T-cell (primary cell): ENCODE measurements at regions not wholly inside any gene's neighbourhood (a gene's known extent, or its start where the extent isn't known, plus 50 kb on each side); places are given as distances from the start of the nearest gene placed in this dataset.

ENCODE experiments used
- ATAC-seq, 4 experiments: fragments of 200-7000 bp in 3 of 4; fragments of 150-1000 bp in 1 of 4; cut with Tn5 transposase; replicated peaks in 1 of 4; 1 replicate in 3 of 4; 2 replicates in 1 of 4; pipeline ENCODE4 v1.10.0; 2021; ENCODE audit warnings: moderate library complexity in 3 of 4, mild to moderate bottlenecking in 2 of 4, moderate number of reproducible peaks in 1 of 4
- CTCF ChIA-PET, 2 donors: fragments of 300-600 bp; sonication (Branson Sonifier 250); formaldehyde crosslinking; loops; one replicate each; lab custom pipeline; 2022; ENCODE audit warnings: antibody characterized with exemption in 2 of 2; lab: Charles Lee
- POLR2A ChIA-PET, 2 donors: fragments of 300-600 bp; sonication (Branson Sonifier 250); formaldehyde crosslinking; loops; one replicate each; lab custom pipeline; 2022; ENCODE audit warnings: antibody characterized with exemption in 2 of 2; lab: Charles Lee
- DNase-seq, 35 experiments: peaks; one replicate each; pipeline versions ENCODE4 v3.0.0 to v3.0.0-alpha.2; 2013 to 2023
- H3K27ac ChIP-seq: one replicate; pipeline ENCODE4 v1.5.1; 2013; ENCODE audit warnings: low read length
- H3K27me3 ChIP-seq, 2 experiments: replicated peaks in 1 of 2; 1 replicate in 1 of 2; 2 replicates in 1 of 2; pipeline versions ENCODE4 v1.6.1 to v1.7.0; 2013; ENCODE audit warnings: low read length in 1 of 2, mixed read lengths in 1 of 2; ENCODE audit not compliant: control insufficient read depth in 2 of 2, insufficient read depth in 2 of 2; ENCODE audit errors: extremely low read depth in 1 of 2
- H3K36me3 ChIP-seq, 2 donors: 1 replicate in 1 of 2; 2 replicates in 1 of 2; pipeline versions ENCODE4 v1.6.1 to v1.7.0; 2013; ENCODE audit warnings: low read length in 1 of 2; ENCODE audit not compliant: control insufficient read depth in 2 of 2, insufficient read depth in 1 of 2; ENCODE audit errors: extremely low read depth in 1 of 2
- H3K4me1 ChIP-seq, 2 experiments: 1 replicate in 1 of 2; 2 replicates in 1 of 2; pipeline versions ENCODE4 v1.6.1 to v1.7.0; 2013; ENCODE audit warnings: low read length in 2 of 2, mixed read lengths in 1 of 2; ENCODE audit not compliant: insufficient read depth in 2 of 2, control insufficient read depth in 1 of 2; ENCODE audit errors: extremely low read depth in 1 of 2
- H3K4me3 ChIP-seq, 2 donors: 1 replicate in 1 of 2; 2 replicates in 1 of 2; pipeline versions ENCODE4 v1.5.1 to v1.7.0; 2013; ENCODE audit warnings: mild to moderate bottlenecking in 2 of 2, low read length in 1 of 2, moderate library complexity in 1 of 2; ENCODE audit not compliant: control insufficient read depth in 1 of 2; ENCODE audit errors: extremely low read depth in 1 of 2
- H3K9me3 ChIP-seq: 2 replicates; pipeline ENCODE4 v1.7.0; 2013
- H3K27ac Mint-ChIP-seq, 2 donors: one replicate each; pipeline ENCODE4 v1.8.0; 2020 to 2021; ENCODE audit warnings: mild to moderate bottlenecking in 2 of 2, mixed read lengths in 2 of 2
- H3K27me3 Mint-ChIP-seq, 2 donors: one replicate each; pipeline ENCODE4 v1.8.0; 2021 to 2022; ENCODE audit warnings: mixed read lengths in 2 of 2
- H3K36me3 Mint-ChIP-seq: one replicate; pipeline ENCODE4 v1.8.0; 2021; ENCODE audit warnings: mixed read lengths
- H3K4me1 Mint-ChIP-seq, 3 donors: one replicate each; pipeline ENCODE4 v1.8.0; 2020 to 2022; ENCODE audit warnings: mixed read lengths in 3 of 3, mild to moderate bottlenecking in 1 of 3
- H3K4me3 Mint-ChIP-seq, 3 donors: one replicate each; pipeline ENCODE4 v1.8.0; 2020 to 2022; ENCODE audit warnings: mild to moderate bottlenecking in 3 of 3, mixed read lengths in 3 of 3, moderate library complexity in 3 of 3
- H3K9me3 Mint-ChIP-seq, 3 donors: one replicate each; pipeline ENCODE4 v1.8.0; 2020 to 2022; ENCODE audit warnings: mixed read lengths in 3 of 3
- WGBS: methylation state at CpG from one replicate; pipeline ENCODE4 v1.1.5; 2013; ENCODE audit warnings: missing lambda C conversion rate; ENCODE audit not compliant: insufficient coverage; 5-methylcytosine and 5-hydroxymethylcytosine counted together

DNA sequence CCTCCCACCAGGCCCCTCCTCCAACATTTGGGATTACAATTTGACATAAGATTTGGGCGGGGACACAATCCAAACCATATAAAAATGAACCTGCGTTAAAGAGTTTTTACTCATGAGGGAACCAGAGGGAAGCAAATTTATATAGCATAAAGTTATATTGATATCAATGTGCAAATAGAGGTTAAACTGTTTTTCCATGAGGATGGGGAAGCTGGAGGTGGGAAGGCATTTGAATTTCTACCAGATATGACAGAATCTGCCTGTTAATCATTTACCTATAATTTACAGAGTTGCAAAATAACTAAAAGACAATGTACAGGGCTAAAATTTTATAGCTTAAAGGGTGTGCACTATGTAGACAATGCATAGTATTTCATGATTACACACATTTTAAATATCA lies 322.0 kb upstream of the FKBP1C start:
- POLR2A ChIA-PET: no interaction called here
- WGBS: no CpG with 5 or more reads among the region's 2 CpGs
- DNase-seq: no peak

DNA sequence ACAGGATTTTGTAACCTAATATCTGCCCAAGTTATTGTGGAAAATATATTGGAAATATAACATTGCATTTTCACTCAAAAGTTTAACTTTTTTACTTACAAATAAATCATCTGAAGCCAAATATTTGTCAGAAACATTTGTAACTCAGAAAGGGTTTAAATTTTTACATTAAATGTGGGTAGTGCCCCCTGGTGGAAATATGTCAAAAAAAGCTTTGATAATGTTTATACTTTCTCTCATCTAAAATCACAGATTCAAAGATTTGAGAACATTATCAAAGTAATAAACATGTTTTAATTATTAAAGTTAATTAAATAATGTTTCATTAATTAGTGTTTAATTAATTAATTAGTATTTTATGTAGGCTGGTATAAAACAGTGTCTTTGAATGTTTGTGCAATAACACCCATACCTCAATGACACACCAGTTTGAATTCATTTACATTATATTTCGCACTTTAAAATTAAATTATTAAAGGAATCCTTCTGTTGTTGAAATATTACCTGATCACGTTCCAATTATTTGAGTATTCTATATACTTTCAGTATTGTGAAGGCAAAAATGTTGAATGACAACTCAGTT lies 320.1 kb upstream of the FKBP1C start:
- H3K27ac ChIP-seq: no peak overlapping the region
- H3K9me3 ChIP-seq: no peaks in the 10 kb centered on the region
- Mint-ChIP-seq H3K36me3 (no peaks in the 10 kb centered on the region), H3K27ac (no peak overlapping the region), H3K4me1 (no peaks in the 10 kb centered on the region), H3K27me3 (no peaks in the 10 kb centered on the region), H3K9me3 (peaks cover 0 to 9% (median 5%) of the 10 kb centered on the region in 3 donors), H3K4me3 (no peak overlapping the region)
- no peaks in the 10 kb centered on the region for H3K4me1 ChIP-seq
- H3K36me3 ChIP-seq: no peaks in the 10 kb centered on the region
- ChIA-PET POLR2A (no interaction called here), CTCF (no interaction called here)
- WGBS: no CpG with 5 or more reads among the region's 2 CpGs
- DNase-seq: no peak
- no peak overlapping the region for H3K4me3 ChIP-seq
- no peak for ATAC-seq
- no peaks in the 10 kb centered on the region for H3K27me3 ChIP-seq

More for the DNA sequence above, 322.0 kb upstream of the FKBP1C start:
- Mint-ChIP-seq H3K4me3 (no peak overlapping the region), H3K27ac (no peak overlapping the region), H3K9me3 (peaks cover 0 to 9% (median 5%) of the 10 kb centered on the region in 3 donors), H3K36me3 (no peaks in the 10 kb centered on the region), H3K4me1 (no peaks in the 10 kb centered on the region), H3K27me3 (no peaks in the 10 kb centered on the region)
- H3K27me3 ChIP-seq: no peaks in the 10 kb centered on the region
- H3K4me1 ChIP-seq: no peaks in the 10 kb centered on the region
- CTCF ChIA-PET: no interaction called here
- H3K4me3 ChIP-seq: no peak overlapping the region
- ATAC-seq: no peak
- no peaks in the 10 kb centered on the region for H3K36me3 ChIP-seq
- H3K9me3 ChIP-seq: no peaks in the 10 kb centered on the region
- no peak overlapping the region for H3K27ac ChIP-seq

DNA sequence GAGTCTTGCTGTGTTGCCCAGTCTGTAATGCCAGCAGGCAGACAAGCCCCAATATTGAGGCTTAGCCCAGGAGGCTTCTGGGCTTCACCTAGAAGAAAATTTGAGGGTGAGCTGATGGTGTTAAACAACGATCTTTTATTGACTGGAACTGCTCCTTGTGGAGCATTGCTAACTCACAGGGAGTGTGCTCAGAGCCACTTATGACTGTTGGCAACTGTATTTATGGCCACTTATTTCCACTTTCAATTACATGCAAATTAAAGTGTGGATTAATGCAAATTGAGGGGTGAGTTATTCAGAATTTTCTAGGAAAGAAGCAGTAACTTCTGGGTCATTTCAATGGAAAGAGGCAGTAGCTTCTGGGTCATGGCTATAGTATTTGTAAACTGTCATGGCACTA lies 317.2 kb upstream of the FKBP1C start:
- ChIA-PET POLR2A (no interaction called here), CTCF (no interaction called here)
- Mint-ChIP-seq H3K9me3 (peaks cover 0 to 4% (median 0%) of the 10 kb centered on the region in 3 donors), H3K4me1 (no peaks in the 10 kb centered on the region), H3K27ac (no peak overlapping the region), H3K4me3 (no peak overlapping the region), H3K27me3 (no peaks in the 10 kb centered on the region), H3K36me3 (no peaks in the 10 kb centered on the region)
- Histone ChIP-seq H3K27ac (no peak overlapping the region), H3K4me1 (no peaks in the 10 kb centered on the region), H3K9me3 (no peaks in the 10 kb centered on the region), H3K36me3 (no peaks in the 10 kb centered on the region), H3K4me3 (no peak overlapping the region), H3K27me3 (no peaks in the 10 kb centered on the region)
- ATAC-seq (no peak), DNase-seq (no peak)
- 60% methylated on average over 1 of the region's 1 CpG for WGBS

DNA sequence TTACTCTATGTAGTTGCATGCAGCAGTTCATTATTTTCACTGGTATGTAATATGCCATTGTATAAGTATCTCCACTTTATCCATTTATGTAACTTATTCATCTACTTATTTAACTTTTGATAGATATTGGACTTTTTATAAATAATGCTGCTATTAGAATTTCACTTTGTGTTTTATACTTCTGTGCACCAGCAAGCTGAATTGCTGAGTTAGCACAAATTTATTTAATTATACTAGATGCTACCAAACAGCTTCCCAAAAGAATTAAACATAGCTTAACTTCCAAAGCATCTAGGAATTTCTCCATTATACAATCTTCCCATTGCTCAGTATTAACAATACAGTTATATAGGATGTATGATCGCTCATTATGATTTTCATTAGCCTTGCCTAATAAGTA lies 308.0 kb upstream of the FKBP1C start:
- ATAC-seq (no peak), DNase-seq (no peak)
- no peaks in the 10 kb centered on the region for H3K27me3 ChIP-seq
- H3K4me3 ChIP-seq: no peak overlapping the region
- H3K27me3 Mint-ChIP-seq: no peaks in the 10 kb centered on the region
- peaks cover 9 to 16% (median 11%) of the 10 kb centered on the region in 3 donors for H3K9me3 Mint-ChIP-seq
- CTCF ChIA-PET: no interaction called here
- no peaks in the 10 kb centered on the region for H3K36me3 Mint-ChIP-seq
- no peak overlapping the region for H3K27ac Mint-ChIP-seq
- no CpG with 5 or more reads among the region's 1 CpG for WGBS
- H3K4me1 ChIP-seq: no peaks in the 10 kb centered on the region
- no peak overlapping the region for H3K27ac ChIP-seq
- H3K36me3 ChIP-seq: no peaks in the 10 kb centered on the region
- no peaks in the 10 kb centered on the region for H3K9me3 ChIP-seq
- H3K4me3 Mint-ChIP-seq: no peak overlapping the region
- no peaks in the 10 kb centered on the region for H3K4me1 Mint-ChIP-seq
- POLR2A ChIA-PET: no interaction called here

DNA sequence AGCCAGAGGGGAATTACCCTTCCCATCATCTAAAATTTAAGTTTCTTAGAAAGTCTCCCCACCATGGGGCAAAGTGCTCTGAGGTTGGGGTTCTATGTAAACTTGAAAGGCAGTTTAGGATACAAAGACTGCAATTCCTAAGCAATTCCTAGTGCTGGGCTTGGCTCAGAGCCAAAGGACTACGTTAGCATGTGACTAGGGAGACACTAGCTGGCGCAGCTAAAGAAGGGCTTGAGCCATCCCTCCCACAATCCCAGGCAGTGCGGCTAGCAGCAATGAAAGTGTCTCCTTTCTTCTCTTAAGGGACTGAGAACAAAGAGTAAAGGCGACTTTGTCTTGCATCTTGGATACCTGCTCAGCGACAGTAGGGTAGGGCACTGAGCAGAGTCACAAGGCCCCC lies 306.6 kb upstream of the FKBP1C start:
- no peaks in the 10 kb centered on the region for H3K36me3 ChIP-seq
- POLR2A ChIA-PET: no interaction called here

DNA sequence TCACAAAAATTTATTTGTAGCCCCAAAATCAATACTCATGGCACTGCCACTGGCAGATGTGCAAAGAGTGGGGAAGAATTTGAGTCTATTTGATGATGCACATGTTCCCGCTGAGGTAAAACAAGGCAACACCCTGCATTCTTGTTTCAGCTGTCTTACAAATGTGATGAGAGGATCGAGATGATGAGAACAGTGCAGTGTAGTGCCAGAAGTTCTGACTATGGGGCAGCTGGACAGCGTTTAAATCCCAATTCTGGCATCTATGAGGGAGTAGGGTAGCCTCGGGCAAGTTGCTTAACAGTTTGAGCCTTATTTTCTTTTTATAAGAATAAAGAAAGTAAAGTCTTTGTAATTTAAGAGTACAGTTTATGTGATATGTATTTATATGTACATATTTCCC lies 296.7 kb upstream of the FKBP1C start:
- Histone ChIP-seq H3K27me3 (no peaks in the 10 kb centered on the region), H3K9me3 (no peaks in the 10 kb centered on the region), H3K36me3 (no peaks in the 10 kb centered on the region), H3K27ac (no peak overlapping the region), H3K4me3 (no peak overlapping the region), H3K4me1 (no peaks in the 10 kb centered on the region)
- H3K27me3 Mint-ChIP-seq: no peaks in the 10 kb centered on the region
- H3K27ac Mint-ChIP-seq: no peak overlapping the region
- peaks cover 6 to 13% (median 10%) of the 10 kb centered on the region in 3 donors for H3K9me3 Mint-ChIP-seq
- no peaks in the 10 kb centered on the region for H3K4me1 Mint-ChIP-seq
- ATAC-seq (no peak), DNase-seq (no peak)
- ChIA-PET POLR2A (no interaction called here), CTCF (no interaction called here)
- H3K4me3 Mint-ChIP-seq: no peak overlapping the region
- no peaks in the 10 kb centered on the region for H3K36me3 Mint-ChIP-seq
- 70% methylated on average over 2 of the region's 4 CpGs for WGBS

More for the DNA sequence above, 306.6 kb upstream of the FKBP1C start:
- Histone ChIP-seq H3K27me3 (no peaks in the 10 kb centered on the region), H3K9me3 (no peaks in the 10 kb centered on the region), H3K4me1 (no peaks in the 10 kb centered on the region), H3K27ac (no peak overlapping the region), H3K4me3 (no peak overlapping the region)
- ATAC-seq: no peak
- Mint-ChIP-seq H3K4me1 (no peaks in the 10 kb centered on the region), H3K36me3 (no peaks in the 10 kb centered on the region), H3K9me3 (peaks cover 11 to 21% (median 14%) of the 10 kb centered on the region in 3 donors), H3K4me3 (no peak overlapping the region), H3K27me3 (no peaks in the 10 kb centered on the region), H3K27ac (no peak overlapping the region)
- no peak for DNase-seq
- CTCF ChIA-PET: no interaction called here
- 100% methylated on average over 1 of the region's 5 CpGs for WGBS

DNA sequence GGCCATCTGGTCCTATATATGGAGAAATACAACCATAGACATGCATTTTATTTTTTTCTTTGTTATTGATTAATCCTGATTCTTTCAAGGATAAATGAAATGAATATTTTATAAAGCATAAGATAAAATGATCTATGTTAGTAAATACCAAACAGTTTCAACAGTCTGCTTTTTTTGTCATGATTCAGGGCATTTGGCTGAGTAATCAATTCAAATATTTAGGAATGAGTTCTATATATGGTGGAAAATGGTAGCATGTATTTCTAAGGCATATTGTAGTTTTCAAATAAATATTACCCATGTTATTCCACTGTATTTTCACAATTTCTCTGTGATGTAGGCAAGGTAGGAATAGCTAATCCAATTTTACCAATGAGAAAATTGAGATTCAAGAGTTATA lies 287.5 kb upstream of the FKBP1C start:
- ATAC-seq (no peak), DNase-seq (no peak)
- Histone ChIP-seq H3K9me3 (no peaks in the 10 kb centered on the region), H3K4me3 (no peak overlapping the region), H3K36me3 (no peaks in the 10 kb centered on the region), H3K27me3 (no peaks in the 10 kb centered on the region), H3K27ac (no peak overlapping the region), H3K4me1 (no peaks in the 10 kb centered on the region)
- POLR2A ChIA-PET: no interaction called here
- CTCF ChIA-PET: no interaction called here
- H3K4me3 Mint-ChIP-seq: no peak overlapping the region
- H3K36me3 Mint-ChIP-seq: no peaks in the 10 kb centered on the region
- peaks cover 7 to 28% (median 9%) of the 10 kb centered on the region in 3 donors for H3K9me3 Mint-ChIP-seq
- H3K27me3 Mint-ChIP-seq: no peaks in the 10 kb centered on the region
- no peaks in the 10 kb centered on the region for H3K4me1 Mint-ChIP-seq
- no peak overlapping the region for H3K27ac Mint-ChIP-seq
